Activated B cell treated with CpG ODN at 0.5 μM for 24 hours (primary cell): ENCODE measurements at regions not wholly inside any gene's neighbourhood (a gene's known extent, or its start where the extent isn't known, plus 50 kb on each side); places are given as distances from the start of the nearest gene placed in this dataset.
"Not testable (repeated sequence)": the region's sequence is repeated elsewhere in the genome, so short reads cannot be mapped to it uniquely, and the experiment has no call there.

Source experiments
- ATAC-seq: fragments of 200-7000 bp; cut with Tn5 transposase; one replicate; pipeline ENCODE4 v1.10.0; 2021; ENCODE audit warnings: low read depth, mild to moderate bottlenecking, moderate library complexity
- CTCF ChIA-PET: fragments of 350-600 bp; sonication (Branson Sonifier 250); formaldehyde crosslinking; loops from one replicate; lab custom pipeline; 2021; ENCODE audit warnings: antibody characterized with exemption; lab: Charles Lee
- POLR2A ChIA-PET: fragments of 350-600 bp; sonication (Branson Sonifier 250); formaldehyde crosslinking; loops from one replicate; lab custom pipeline; 2021; ENCODE audit warnings: antibody characterized with exemption; lab: Charles Lee
- DNase-seq: peaks from one replicate; pipeline ENCODE4 v3.0.0; 2022
- H3K27ac Mint-ChIP-seq: one replicate; pipeline ENCODE4 v1.8.0; 2020; ENCODE audit warnings: mixed read lengths
- H3K27me3 Mint-ChIP-seq: one replicate; pipeline ENCODE4 v1.8.0; 2021; ENCODE audit warnings: mixed read lengths
- H3K36me3 Mint-ChIP-seq: one replicate; pipeline ENCODE4 v1.8.0; 2021; ENCODE audit warnings: low read depth, mixed read lengths
- H3K4me1 Mint-ChIP-seq: one replicate; pipeline ENCODE4 v1.8.0; 2021; ENCODE audit warnings: mixed read lengths
- H3K4me3 Mint-ChIP-seq: one replicate; pipeline ENCODE4 v1.8.0; 2020; ENCODE audit warnings: mild to moderate bottlenecking, mixed read lengths
- H3K9me3 Mint-ChIP-seq: one replicate; pipeline ENCODE4 v1.8.0; 2020; ENCODE audit warnings: mixed read lengths
- intact Hi-C: fragments of 100-400 bp; cut with micrococcal nuclease; formaldehyde crosslinking; loops from one replicate; pipeline ENCODE4 v1.15.1; 2024
- TF ChIP-seq, protein P1 (sequence below): fragments of 200-600 bp; IDR thresholded peaks from one replicate; pipeline ENCODE4 v1.8.0; 2022; ENCODE audit warnings: antibody characterized with exemption, mild to moderate bottlenecking

DNA sequence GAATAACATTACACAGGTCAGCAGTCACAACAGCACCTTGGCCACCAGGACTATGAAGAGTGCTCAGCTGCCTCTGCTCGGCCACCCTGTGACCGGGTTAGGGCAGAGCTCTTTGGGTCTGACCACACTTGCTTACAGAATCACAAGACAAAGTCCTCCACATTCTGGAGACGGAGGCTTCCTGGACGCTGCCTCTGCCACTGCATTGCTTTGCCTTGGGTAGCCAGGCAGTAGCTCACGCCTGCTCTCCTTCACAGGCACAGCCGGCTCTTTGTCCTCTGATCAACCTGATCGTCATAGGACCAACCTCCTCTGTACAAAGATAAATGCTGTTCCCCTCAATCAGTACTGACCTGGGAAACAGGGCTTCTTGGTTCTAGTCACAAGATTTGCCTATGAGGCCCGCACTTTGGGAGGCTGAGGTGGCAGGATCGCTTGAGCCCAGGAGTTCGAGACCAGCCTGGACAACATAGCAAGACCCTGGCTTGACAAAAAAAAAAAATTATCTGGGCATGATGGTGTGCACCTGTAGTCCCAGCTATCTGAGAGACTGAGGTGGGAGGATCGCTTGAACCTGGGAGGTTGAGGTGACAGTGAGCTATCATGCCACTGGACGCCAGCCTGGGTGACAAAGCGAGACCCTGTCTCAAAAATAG, 128.4 kb upstream of the IER5L start:
- POLR2A ChIA-PET: interaction anchor here (1.6 kb wide), 1 partner anchor 14 kb away, joined by 4 read pairs; no protein-coding TSS in a partner anchor
- intact Hi-C loops: no loop called here
- Mint-ChIP-seq H3K4me3 (no peak overlapping the region), H3K9me3 (peaks cover 5% of the 10 kb centered on the region), H3K27me3 (peaks cover 33% of the 10 kb centered on the region), H3K27ac (no peak overlapping the region), H3K4me1 (no peaks in the 10 kb centered on the region), H3K36me3 (no peaks in the 10 kb centered on the region)
- ATAC-seq: no peak
- no peak for DNase-seq
- CTCF ChIA-PET: no interaction called here
- TF ChIP-seq, protein P1, sequence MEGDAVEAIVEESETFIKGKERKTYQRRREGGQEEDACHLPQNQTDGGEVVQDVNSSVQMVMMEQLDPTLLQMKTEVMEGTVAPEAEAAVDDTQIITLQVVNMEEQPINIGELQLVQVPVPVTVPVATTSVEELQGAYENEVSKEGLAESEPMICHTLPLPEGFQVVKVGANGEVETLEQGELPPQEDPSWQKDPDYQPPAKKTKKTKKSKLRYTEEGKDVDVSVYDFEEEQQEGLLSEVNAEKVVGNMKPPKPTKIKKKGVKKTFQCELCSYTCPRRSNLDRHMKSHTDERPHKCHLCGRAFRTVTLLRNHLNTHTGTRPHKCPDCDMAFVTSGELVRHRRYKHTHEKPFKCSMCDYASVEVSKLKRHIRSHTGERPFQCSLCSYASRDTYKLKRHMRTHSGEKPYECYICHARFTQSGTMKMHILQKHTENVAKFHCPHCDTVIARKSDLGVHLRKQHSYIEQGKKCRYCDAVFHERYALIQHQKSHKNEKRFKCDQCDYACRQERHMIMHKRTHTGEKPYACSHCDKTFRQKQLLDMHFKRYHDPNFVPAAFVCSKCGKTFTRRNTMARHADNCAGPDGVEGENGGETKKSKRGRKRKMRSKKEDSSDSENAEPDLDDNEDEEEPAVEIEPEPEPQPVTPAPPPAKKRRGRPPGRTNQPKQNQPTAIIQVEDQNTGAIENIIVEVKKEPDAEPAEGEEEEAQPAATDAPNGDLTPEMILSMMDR: no peak

DNA sequence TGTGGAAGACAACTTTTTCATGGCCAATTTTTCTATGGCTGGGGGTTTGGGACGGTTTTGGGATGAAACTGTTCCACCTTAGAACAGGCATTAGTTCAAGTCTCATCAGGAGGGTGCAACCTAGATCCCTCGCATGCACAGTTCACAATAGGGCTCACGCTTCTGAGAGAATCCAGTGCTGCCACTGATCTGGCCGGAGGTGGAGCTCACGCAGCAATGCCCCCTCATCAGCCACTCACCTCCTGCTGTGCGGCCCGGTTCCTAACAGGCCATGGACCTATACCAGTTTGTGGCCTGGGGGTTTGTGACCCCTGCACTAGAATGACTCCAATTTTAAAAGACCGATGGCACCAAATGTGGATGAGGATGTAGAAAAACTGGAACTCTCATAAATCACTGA, 127.2 kb upstream of the IER5L start:
- no peak overlapping the region for H3K4me3 Mint-ChIP-seq
- ATAC-seq: no peak
- ChIA-PET CTCF (no interaction called here), POLR2A (no interaction called here)
- no peaks in the 10 kb centered on the region for H3K4me1 Mint-ChIP-seq
- TF ChIP-seq, protein P1: no peak
- H3K27me3 Mint-ChIP-seq: peaks cover 36% of the 10 kb centered on the region
- intact Hi-C loops: no loop called here
- H3K9me3 Mint-ChIP-seq: peaks cover 5% of the 10 kb centered on the region
- no peak overlapping the region for H3K27ac Mint-ChIP-seq
- H3K36me3 Mint-ChIP-seq: no peaks in the 10 kb centered on the region
- DNase-seq: no peak

GRCh38 chr9:129301941-129302340, 123.9 kb upstream of the IER5L start:
- DNase-seq (no peak), ATAC-seq (no peak)
- Mint-ChIP-seq H3K9me3 (peaks cover 2% of the 10 kb centered on the region), H3K4me1 (no peaks in the 10 kb centered on the region), H3K27me3 (peaks cover 41% of the 10 kb centered on the region), H3K4me3 (no peak overlapping the region), H3K27ac (no peak overlapping the region), H3K36me3 (no peaks in the 10 kb centered on the region)
- CTCF ChIA-PET: no interaction called here
- POLR2A ChIA-PET: no interaction called here
- intact Hi-C loops: no loop called here
- TF ChIP-seq, protein P1: no peak

DNA sequence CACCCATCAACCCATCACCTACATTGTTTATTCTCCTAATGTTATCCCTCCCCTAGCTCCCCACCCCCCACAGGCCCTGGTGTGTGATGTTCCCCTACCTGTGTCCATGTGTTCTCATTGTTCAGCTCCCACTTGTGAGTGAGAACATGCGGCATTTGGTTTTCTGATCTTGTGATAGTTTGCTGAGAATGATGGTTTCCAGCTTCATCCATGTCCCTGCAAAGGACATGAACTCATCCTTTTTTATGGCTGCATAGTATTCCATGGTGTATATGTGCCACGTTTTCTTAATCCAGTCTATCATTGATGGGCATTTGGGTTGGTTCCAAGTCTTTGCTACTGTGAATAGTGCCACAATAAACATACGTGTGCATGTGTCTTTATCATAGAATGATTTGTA, 118.1 kb upstream of the IER5L start:
- ATAC-seq, H3K4me3 Mint-ChIP-seq, H3K9me3 Mint-ChIP-seq, intact Hi-C loops, POLR2A ChIA-PET, H3K36me3 Mint-ChIP-seq, H3K27ac Mint-ChIP-seq, H3K4me1 Mint-ChIP-seq, CTCF ChIA-PET, DNase-seq: not testable (repeated sequence)
- peaks cover 31% of the 10 kb centered on the region for H3K27me3 Mint-ChIP-seq

GRCh38 chr9:129291041-129291501, 113.0 kb upstream of the IER5L start:
- Mint-ChIP-seq H3K27ac (no peak overlapping the region), H3K36me3 (no peaks in the 10 kb centered on the region), H3K4me3 (no peak overlapping the region), H3K27me3 (peaks cover 9% of the 10 kb centered on the region), H3K9me3 (peaks cover 5% of the 10 kb centered on the region), H3K4me1 (no peaks in the 10 kb centered on the region)
- TF ChIP-seq, protein P1: no peak
- peak; percentile 6 for DNase-seq
- intact Hi-C loops: no loop called here
- ATAC-seq: no peak
- ChIA-PET CTCF (no interaction called here), POLR2A (no interaction called here)

DNA sequence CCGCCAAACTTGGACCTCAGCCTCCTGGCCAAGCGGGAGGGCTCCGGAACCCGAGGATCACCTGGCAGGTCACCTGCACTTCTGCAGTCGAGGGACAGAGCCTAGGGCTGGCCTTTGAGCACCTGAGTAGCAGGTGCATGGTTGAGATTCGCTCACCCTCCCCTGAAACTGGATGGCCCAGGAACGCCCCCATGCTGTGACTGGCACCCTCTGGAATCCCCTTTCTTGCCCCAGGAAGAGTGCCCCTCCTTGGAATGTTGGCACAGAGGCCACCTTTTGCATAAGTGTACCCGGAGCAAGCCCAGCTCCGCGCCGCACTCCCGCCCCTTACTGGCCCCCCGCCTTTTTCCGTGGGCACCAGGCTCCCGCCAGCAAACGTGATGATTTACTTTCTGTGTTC, 112.5 kb upstream of the IER5L start:
- DNase-seq: no peak
- Mint-ChIP-seq H3K27me3 (peaks cover 9% of the 10 kb centered on the region), H3K36me3 (no peaks in the 10 kb centered on the region), H3K4me3 (no peak overlapping the region), H3K9me3 (peaks cover 3% of the 10 kb centered on the region), H3K4me1 (no peaks in the 10 kb centered on the region), H3K27ac (no peak overlapping the region)
- intact Hi-C loops: no loop called here
- ChIA-PET POLR2A (no interaction called here), CTCF (no interaction called here)
- ATAC-seq: no peak
- TF ChIP-seq, protein P1: no peak
